Right lobe of liver (tissue), 4 donors: ENCODE measurements at regions not wholly inside any gene's neighbourhood (a gene's known extent, or its start where the extent isn't known, plus 50 kb on each side); places are given as distances from the start of the nearest gene placed in this dataset.
"Not testable (repeated sequence)": the region's sequence is repeated elsewhere in the genome, so short reads cannot be mapped to it uniquely, and the experiment has no call there.

Experiments used
- CTCF ChIP-seq, 4 donors: fragments of 200-600 bp in 3 of 4; fragments of 450-650 bp in 1 of 4; IDR thresholded peaks; one replicate each; pipeline versions ENCODE4 v1.5.1 to v1.8.0; 2016 to 2022; ENCODE audit warnings: antibody characterized with exemption in 4 of 4, mild to moderate bottlenecking in 2 of 4
- POLR2A ChIP-seq: fragments of 450-650 bp; IDR thresholded peaks from one replicate; pipeline ENCODE4 v1.6.1; 2017; ENCODE audit warnings: antibody characterized with exemption, mild to moderate bottlenecking
- donor health status: DM: no; HTN: no; CAD: no.
- donor health status: DM: no; HTN: no; CAD: no.
- donor health status: DM: no; HTN: yes; CAD: no.

DNA sequence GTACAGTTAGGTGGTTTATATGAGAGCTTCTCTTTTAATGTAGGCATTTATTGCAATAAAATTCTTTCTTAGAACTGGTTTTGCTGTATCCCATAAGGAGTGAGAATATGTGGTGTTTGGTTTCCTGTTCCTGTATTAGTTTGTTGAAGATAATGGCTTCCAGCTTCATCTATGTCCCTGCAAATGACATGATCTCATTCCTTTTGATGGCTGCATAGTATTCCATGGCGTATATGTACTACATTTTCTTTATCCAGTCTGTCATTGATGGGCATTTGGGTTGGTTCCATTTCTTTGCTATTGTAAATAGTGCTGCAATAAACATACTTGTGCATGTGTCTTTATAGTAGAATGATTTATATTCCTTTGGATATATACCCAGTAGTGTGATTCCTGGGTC lies 106.7 kb upstream of the IRS4 start:
- TF ChIP-seq CTCF (IDR thresholded peaks at IDR 0.05); POLR2A: not testable (repeated sequence)
